HEK293 (cell line): ENCODE measurements at regions not wholly inside any gene's neighbourhood (a gene's known extent, or its start where the extent isn't known, plus 50 kb on each side); places are given as distances from the start of the nearest gene placed in this dataset.

ENCODE experiments used
- CTCF ChIA-PET: fragments of 350-600 bp; formaldehyde crosslinking; extraction: SDS; loops from one replicate; lab custom pipeline; 2021; ENCODE audit warnings: antibody characterized with exemption; lab: Yijun Ruan, JAX
- POLR2A ChIA-PET: fragments of 300-600 bp; formaldehyde crosslinking; extraction: SDS; loops from one replicate; lab custom pipeline; 2020; ENCODE audit warnings: antibody characterized with exemption, inconsistent platforms; lab: Yijun Ruan, JAX
- H3K27ac ChIP-seq: fragments of 200-500 bp; sonication (Bioruptor generic); 2 replicates; pipeline ENCODE4 v1.5.1; 2014; ENCODE audit warnings: low read depth, low read length, control low read depth, inconsistent platforms; ENCODE audit errors: extremely low read depth
- H3K36me3 ChIP-seq, 2 experiments: fragments of 200-500 bp in 1 of 2; sonication (Bioruptor generic) in 1 of 2; 1 replicate in 1 of 2; 2 replicates in 1 of 2; pipeline ENCODE4 v1.5.1; 2014 to 2017; ENCODE audit warnings: inconsistent platforms in 2 of 2, low read length in 2 of 2; ENCODE audit not compliant: control insufficient read depth in 2 of 2, insufficient read depth in 1 of 2
- H3K4me1 ChIP-seq: fragments of 200-500 bp; sonication (Bioruptor generic); 2 replicates; pipeline ENCODE4 v1.5.1; 2014; ENCODE audit warnings: mild to moderate bottlenecking, low read length, inconsistent platforms; ENCODE audit not compliant: control insufficient read depth, insufficient read depth
- H3K4me3 ChIP-seq: 2 replicates; pipeline ENCODE4 v1.5.1; 2011; ENCODE audit warnings: low read depth, mild to moderate bottlenecking, control low read depth, low read length, moderate library complexity
- H3K9me3 ChIP-seq: fragments of 200-500 bp; sonication (Bioruptor generic); 2 replicates; pipeline ENCODE4 v1.5.1; 2014; ENCODE audit warnings: low read depth, low read length, inconsistent platforms; ENCODE audit not compliant: control insufficient read depth, insufficient read depth
- GLI4 ChIP-seq: fragments of 450-650 bp; formaldehyde crosslinking; IDR thresholded peaks from 2 replicates; pipeline ENCODE4 v1.5.1; 2016; ENCODE audit warnings: missing biosample characterization, missing genetic modification characterization
- KLF7 ChIP-seq: fragments of 450-650 bp; formaldehyde crosslinking; IDR thresholded peaks from 2 replicates; pipeline ENCODE4 v1.5.1; 2016; ENCODE audit warnings: missing biosample characterization, missing genetic modification characterization, borderline replicate concordance
- SCRT1 ChIP-seq: fragments of 450-650 bp; formaldehyde crosslinking; IDR thresholded peaks from 2 replicates; pipeline ENCODE4 v1.5.1; 2016; ENCODE audit warnings: missing biosample characterization, missing genetic modification characterization, borderline replicate concordance
- ZBTB11 ChIP-seq: fragments of 450-650 bp; formaldehyde crosslinking; conservative IDR thresholded peaks from 2 replicates; pipeline ENCODE4 v1.5.1; 2016; ENCODE audit warnings: low read depth, missing biosample characterization, missing genetic modification characterization
- ZBTB26 ChIP-seq: fragments of 450-650 bp; formaldehyde crosslinking; optimal IDR thresholded peaks from 2 replicates; pipeline ENCODE3; 2016; ENCODE audit warnings: missing biosample characterization, mild to moderate bottlenecking, missing genetic modification characterization
- ZBTB8A ChIP-seq: fragments of 450-650 bp; formaldehyde crosslinking; IDR thresholded peaks from 2 replicates; pipeline ENCODE4 v1.5.1; 2016; ENCODE audit warnings: missing biosample characterization, missing genetic modification characterization
- ZFP37 ChIP-seq: fragments of 450-650 bp; formaldehyde crosslinking; IDR thresholded peaks from 2 replicates; pipeline ENCODE4 v1.5.1; 2016; ENCODE audit warnings: missing biosample characterization, missing genetic modification characterization
- ZNF140 ChIP-seq: fragments of 450-650 bp; formaldehyde crosslinking; IDR thresholded peaks from 2 replicates; pipeline ENCODE4 v1.5.1; 2016; ENCODE audit warnings: missing biosample characterization, missing genetic modification characterization
- ZNF37A ChIP-seq: fragments of 450-650 bp; IDR thresholded peaks from 2 replicates; pipeline ENCODE4 v1.5.1; 2018; ENCODE audit warnings: missing biosample characterization, missing genetic modification characterization
- ZNF426 ChIP-seq: fragments of 450-650 bp; formaldehyde crosslinking; IDR thresholded peaks from 2 replicates; pipeline ENCODE4 v1.5.1; 2017; ENCODE audit warnings: missing biosample characterization, missing genetic modification characterization, mild to moderate bottlenecking, inconsistent platforms, moderate library complexity
- ZNF555 ChIP-seq: fragments of 450-650 bp; formaldehyde crosslinking; conservative IDR thresholded peaks from 2 replicates; pipeline ENCODE4 v1.5.1; 2017; ENCODE audit warnings: missing biosample characterization, mild to moderate bottlenecking, missing genetic modification characterization, inconsistent platforms
- ZNF560 ChIP-seq: fragments of 450-650 bp; formaldehyde crosslinking; IDR thresholded peaks from 2 replicates; pipeline ENCODE4 v1.5.1; 2017; ENCODE audit warnings: missing biosample characterization, missing genetic modification characterization, borderline replicate concordance
- ZNF623 ChIP-seq: fragments of 450-650 bp; formaldehyde crosslinking; IDR thresholded peaks from 2 replicates; pipeline ENCODE4 v1.5.1; 2016; ENCODE audit warnings: missing biosample characterization, missing genetic modification characterization
- ZNF654 ChIP-seq: fragments of 450-650 bp; formaldehyde crosslinking; IDR thresholded peaks from 2 replicates; pipeline ENCODE4 v1.5.1; 2016; ENCODE audit warnings: low read depth, missing biosample characterization, missing genetic modification characterization
- ZNF664 ChIP-seq: fragments of 450-650 bp; formaldehyde crosslinking; IDR thresholded peaks from 2 replicates; pipeline ENCODE4 v1.5.1; 2016; ENCODE audit warnings: missing biosample characterization, missing genetic modification characterization
- ZSCAN5A ChIP-seq: fragments of 450-650 bp; formaldehyde crosslinking; IDR thresholded peaks from 2 replicates; pipeline ENCODE4 v1.5.1; 2016; ENCODE audit warnings: missing biosample characterization, missing genetic modification characterization
- TF ChIP-seq, protein P1 (sequence below): fragments of 450-650 bp; formaldehyde crosslinking; IDR thresholded peaks from 2 replicates; pipeline ENCODE4 v1.5.1; 2016; ENCODE audit warnings: missing biosample characterization, missing genetic modification characterization
- TF ChIP-seq, protein P2 (sequence below): IDR thresholded peaks from 2 replicates; pipeline ENCODE4 v1.6.1; 2011; ENCODE audit warnings: mild to moderate bottlenecking, low read depth, low read length, borderline replicate concordance
- TF ChIP-seq, protein P3 (sequence below): fragments of 450-650 bp; formaldehyde crosslinking; IDR thresholded peaks from 2 replicates; pipeline ENCODE4 v1.5.1; 2016; ENCODE audit warnings: missing biosample characterization, missing genetic modification characterization
- TF ChIP-seq, protein P4 (sequence below): fragments of 450-650 bp; formaldehyde crosslinking; IDR thresholded peaks from 2 replicates; pipeline ENCODE4 v1.5.1; 2016; ENCODE audit warnings: missing biosample characterization, missing genetic modification characterization

DNA sequence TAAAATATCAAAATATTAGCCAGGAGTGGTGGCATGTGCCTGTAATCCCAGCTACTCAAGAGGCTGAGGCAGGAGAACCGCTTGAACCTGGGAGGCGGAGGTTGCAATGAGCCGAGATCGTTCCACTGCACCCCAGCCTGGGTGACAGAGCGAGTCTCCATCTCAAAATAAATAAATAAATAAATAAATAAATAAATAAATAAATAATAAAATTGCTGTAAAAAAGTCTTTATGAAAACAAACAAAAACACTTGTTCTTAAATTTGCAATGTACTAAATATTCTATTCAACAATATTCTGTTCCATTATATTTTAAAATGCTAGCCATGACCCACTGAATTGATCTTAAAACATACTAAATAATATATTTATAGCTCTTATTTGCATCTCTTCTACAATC lies 632.3 kb upstream of the RGS18 start (continued):
- TF ChIP-seq, protein P1, sequence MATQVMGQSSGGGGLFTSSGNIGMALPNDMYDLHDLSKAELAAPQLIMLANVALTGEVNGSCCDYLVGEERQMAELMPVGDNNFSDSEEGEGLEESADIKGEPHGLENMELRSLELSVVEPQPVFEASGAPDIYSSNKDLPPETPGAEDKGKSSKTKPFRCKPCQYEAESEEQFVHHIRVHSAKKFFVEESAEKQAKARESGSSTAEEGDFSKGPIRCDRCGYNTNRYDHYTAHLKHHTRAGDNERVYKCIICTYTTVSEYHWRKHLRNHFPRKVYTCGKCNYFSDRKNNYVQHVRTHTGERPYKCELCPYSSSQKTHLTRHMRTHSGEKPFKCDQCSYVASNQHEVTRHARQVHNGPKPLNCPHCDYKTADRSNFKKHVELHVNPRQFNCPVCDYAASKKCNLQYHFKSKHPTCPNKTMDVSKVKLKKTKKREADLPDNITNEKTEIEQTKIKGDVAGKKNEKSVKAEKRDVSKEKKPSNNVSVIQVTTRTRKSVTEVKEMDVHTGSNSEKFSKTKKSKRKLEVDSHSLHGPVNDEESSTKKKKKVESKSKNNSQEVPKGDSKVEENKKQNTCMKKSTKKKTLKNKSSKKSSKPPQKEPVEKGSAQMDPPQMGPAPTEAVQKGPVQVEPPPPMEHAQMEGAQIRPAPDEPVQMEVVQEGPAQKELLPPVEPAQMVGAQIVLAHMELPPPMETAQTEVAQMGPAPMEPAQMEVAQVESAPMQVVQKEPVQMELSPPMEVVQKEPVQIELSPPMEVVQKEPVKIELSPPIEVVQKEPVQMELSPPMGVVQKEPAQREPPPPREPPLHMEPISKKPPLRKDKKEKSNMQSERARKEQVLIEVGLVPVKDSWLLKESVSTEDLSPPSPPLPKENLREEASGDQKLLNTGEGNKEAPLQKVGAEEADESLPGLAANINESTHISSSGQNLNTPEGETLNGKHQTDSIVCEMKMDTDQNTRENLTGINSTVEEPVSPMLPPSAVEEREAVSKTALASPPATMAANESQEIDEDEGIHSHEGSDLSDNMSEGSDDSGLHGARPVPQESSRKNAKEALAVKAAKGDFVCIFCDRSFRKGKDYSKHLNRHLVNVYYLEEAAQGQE: 0 out of 2 replicates have a peak, but pooled peaks have one; percentile 54
- TF ChIP-seq ZNF654 (tag by site-specific recombination) (0 out of 2 replicates have a peak, but pooled peaks have one; percentile 6), ZNF426 (tag by site-specific recombination) (peak; percentile 69), ZBTB8A (tag by site-specific recombination) (0 out of 2 replicates have a peak, but pooled peaks have one; percentile 42), ZBTB11 (tag by site-specific recombination) (peak; percentile 64), ZNF140 (tag by site-specific recombination) (peak; percentile 66; the same call in 1 of the 2 replicates), ZNF623 (tag by site-specific recombination) (peak; percentile 57; the same call in 1 of the 2 replicates), ZNF555 (tag by site-specific recombination) (peak; percentile 67)

- H3K4me1 ChIP-seq: no peaks in the 10 kb centered on the region
- POLR2A ChIA-PET: no interaction called here
- TF ChIP-seq ZBTB26 (no peak), KLF7 (tag by site-specific recombination) (no peak), GLI4 (tag by site-specific recombination) (no peak), ZNF37A (tag by site-specific recombination) (no peak), ZFP37 (no peak), ZSCAN5A (tag by site-specific recombination) (no peak), ZNF664 (tag by site-specific recombination) (no peak), ZNF560 (tag by site-specific recombination) (no peak), SCRT1 (tag by site-specific recombination) (no peak)
- TF ChIP-seq, protein P2, sequence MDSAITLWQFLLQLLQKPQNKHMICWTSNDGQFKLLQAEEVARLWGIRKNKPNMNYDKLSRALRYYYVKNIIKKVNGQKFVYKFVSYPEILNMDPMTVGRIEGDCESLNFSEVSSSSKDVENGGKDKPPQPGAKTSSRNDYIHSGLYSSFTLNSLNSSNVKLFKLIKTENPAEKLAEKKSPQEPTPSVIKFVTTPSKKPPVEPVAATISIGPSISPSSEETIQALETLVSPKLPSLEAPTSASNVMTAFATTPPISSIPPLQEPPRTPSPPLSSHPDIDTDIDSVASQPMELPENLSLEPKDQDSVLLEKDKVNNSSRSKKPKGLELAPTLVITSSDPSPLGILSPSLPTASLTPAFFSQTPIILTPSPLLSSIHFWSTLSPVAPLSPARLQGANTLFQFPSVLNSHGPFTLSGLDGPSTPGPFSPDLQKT: no peak
- TF ChIP-seq, protein P3, sequence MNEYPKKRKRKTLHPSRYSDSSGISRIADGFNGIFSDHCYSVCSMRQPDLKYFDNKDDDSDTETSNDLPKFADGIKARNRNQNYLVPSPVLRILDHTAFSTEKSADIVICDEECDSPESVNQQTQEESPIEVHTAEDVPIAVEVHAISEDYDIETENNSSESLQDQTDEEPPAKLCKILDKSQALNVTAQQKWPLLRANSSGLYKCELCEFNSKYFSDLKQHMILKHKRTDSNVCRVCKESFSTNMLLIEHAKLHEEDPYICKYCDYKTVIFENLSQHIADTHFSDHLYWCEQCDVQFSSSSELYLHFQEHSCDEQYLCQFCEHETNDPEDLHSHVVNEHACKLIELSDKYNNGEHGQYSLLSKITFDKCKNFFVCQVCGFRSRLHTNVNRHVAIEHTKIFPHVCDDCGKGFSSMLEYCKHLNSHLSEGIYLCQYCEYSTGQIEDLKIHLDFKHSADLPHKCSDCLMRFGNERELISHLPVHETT (tag by site-specific recombination): no peak
- TF ChIP-seq, protein P4, sequence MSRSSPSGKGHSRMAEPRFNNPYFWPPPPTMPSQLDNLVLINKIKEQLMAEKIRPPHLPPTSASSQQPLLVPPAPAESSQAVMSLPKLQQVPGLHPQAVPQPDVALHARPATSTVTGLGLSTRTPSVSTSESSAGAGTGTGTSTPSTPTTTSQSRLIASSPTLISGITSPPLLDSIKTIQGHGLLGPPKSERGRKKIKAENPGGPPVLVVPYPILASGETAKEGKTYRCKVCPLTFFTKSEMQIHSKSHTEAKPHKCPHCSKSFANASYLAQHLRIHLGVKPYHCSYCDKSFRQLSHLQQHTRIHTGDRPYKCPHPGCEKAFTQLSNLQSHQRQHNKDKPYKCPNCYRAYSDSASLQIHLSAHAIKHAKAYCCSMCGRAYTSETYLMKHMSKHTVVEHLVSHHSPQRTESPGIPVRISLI: no peak
- no peak overlapping the region for H3K27ac ChIP-seq
- no peak overlapping the region for H3K4me3 ChIP-seq
- no peaks in the 10 kb centered on the region for H3K9me3 ChIP-seq
- no peaks in the 10 kb centered on the region for H3K36me3 ChIP-seq
- CTCF ChIA-PET: no interaction called here
Observed at GRCh38 chr1:191528275-191528674, 630.0 kb upstream of the RGS18 start.
